Ovary (tissue), 3 donors: ENCODE measurements at regions not wholly inside any gene's neighbourhood (a gene's known extent, or its start where the extent isn't known, plus 50 kb on each side); places are given as distances from the start of the nearest gene placed in this dataset.

Source experiments
- CTCF ChIP-seq, 3 donors: fragments of 450-650 bp in 2 of 3; fragments of 200-600 bp in 1 of 3; IDR thresholded peaks; one replicate each; pipeline versions ENCODE4 v1.5.1 to v1.8.0; 2016 to 2022; ENCODE audit warnings: antibody characterized with exemption in 3 of 3, mild to moderate bottlenecking in 1 of 3
- EP300 ChIP-seq: sonication (generic); formaldehyde crosslinking; IDR thresholded peaks from one replicate; pipeline ENCODE4 v1.6.1; 2017; ENCODE audit warnings: antibody characterized with exemption
- POLR2A ChIP-seq: fragments of 450-650 bp; IDR thresholded peaks from one replicate; pipeline ENCODE4 v1.6.1; 2017; ENCODE audit warnings: antibody characterized with exemption, mild to moderate bottlenecking, moderate library complexity
- donor health status: DM: no; HTN: no; CAD: no.

GRCh38 chr5:107781451-107781850, 110.7 kb upstream of the EFNA5 start:
- no peak for TF ChIP-seq CTCF (IDR thresholded peaks at IDR 0.05)
- no peak for TF ChIP-seq POLR2A
- TF ChIP-seq EP300: no peak
